Mesothelial cell of epicardium (in vitro differentiated cells): ENCODE measurements at regions not wholly inside any gene's neighbourhood (a gene's known extent, or its start where the extent isn't known, plus 50 kb on each side); places are given as distances from the start of the nearest gene placed in this dataset.

ENCODE experiments used
- DNase-seq, 2 experiments: peaks; one replicate each; pipeline ENCODE4 v3.0.0; 2021; ENCODE audit warnings: low spot score in 2 of 2; ENCODE audit not compliant: unreplicated experiment in 2 of 2
- H3K27ac Mint-ChIP-seq: 2 replicates; pipeline ENCODE4 v1.8.0; 2021; ENCODE audit warnings: mixed read lengths
- H3K27me3 Mint-ChIP-seq: 2 replicates; pipeline ENCODE4 v1.8.0; 2021; ENCODE audit warnings: low read depth, mixed read lengths
- H3K36me3 Mint-ChIP-seq: 2 replicates; pipeline ENCODE4 v1.8.0; 2021; ENCODE audit warnings: mixed read lengths
- H3K4me1 Mint-ChIP-seq: 2 replicates; pipeline ENCODE4 v1.8.0; 2021; ENCODE audit warnings: mixed read lengths
- H3K4me3 Mint-ChIP-seq: 2 replicates; pipeline ENCODE4 v1.8.0; 2021; ENCODE audit warnings: mild to moderate bottlenecking, moderate library complexity, mixed read lengths
- H3K9me3 Mint-ChIP-seq: 2 replicates; pipeline ENCODE4 v1.8.0; 2021; ENCODE audit warnings: mixed read lengths
- TF ChIP-seq, protein P1 (sequence below): fragments of 200-600 bp; sonication (generic); IDR thresholded peaks from one replicate; pipeline ENCODE4 v1.5.0; 2021; ENCODE audit warnings: antibody characterized with exemption; ENCODE audit not compliant: unreplicated experiment

DNA sequence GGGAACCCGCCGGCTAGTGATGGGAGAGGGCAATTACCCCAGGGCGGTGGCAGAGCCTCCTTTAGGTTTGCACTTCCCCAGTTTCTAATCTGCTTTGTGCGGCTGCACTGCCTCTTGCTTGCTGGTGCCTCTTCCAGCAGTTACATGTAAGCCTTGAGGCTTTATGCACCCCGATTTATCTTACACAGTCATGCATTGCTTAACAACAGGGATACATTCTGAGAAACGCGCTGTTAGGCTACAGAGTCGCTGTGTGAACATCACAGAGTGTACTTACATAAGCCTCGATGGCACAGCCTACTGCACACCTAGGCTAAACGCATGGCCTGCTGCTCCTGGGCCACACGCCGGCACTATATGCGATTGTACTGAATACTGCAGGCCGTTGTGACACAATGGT lies 155.6 kb upstream of the MKI67 start:
- H3K36me3 Mint-ChIP-seq: no peaks in the 10 kb centered on the region
- peaks cover 3% of the 10 kb centered on the region for H3K4me1 Mint-ChIP-seq
- TF ChIP-seq, protein P1, sequence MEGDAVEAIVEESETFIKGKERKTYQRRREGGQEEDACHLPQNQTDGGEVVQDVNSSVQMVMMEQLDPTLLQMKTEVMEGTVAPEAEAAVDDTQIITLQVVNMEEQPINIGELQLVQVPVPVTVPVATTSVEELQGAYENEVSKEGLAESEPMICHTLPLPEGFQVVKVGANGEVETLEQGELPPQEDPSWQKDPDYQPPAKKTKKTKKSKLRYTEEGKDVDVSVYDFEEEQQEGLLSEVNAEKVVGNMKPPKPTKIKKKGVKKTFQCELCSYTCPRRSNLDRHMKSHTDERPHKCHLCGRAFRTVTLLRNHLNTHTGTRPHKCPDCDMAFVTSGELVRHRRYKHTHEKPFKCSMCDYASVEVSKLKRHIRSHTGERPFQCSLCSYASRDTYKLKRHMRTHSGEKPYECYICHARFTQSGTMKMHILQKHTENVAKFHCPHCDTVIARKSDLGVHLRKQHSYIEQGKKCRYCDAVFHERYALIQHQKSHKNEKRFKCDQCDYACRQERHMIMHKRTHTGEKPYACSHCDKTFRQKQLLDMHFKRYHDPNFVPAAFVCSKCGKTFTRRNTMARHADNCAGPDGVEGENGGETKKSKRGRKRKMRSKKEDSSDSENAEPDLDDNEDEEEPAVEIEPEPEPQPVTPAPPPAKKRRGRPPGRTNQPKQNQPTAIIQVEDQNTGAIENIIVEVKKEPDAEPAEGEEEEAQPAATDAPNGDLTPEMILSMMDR: no peak
- no peak overlapping the region for H3K4me3 Mint-ChIP-seq
- no peaks in the 10 kb centered on the region for H3K9me3 Mint-ChIP-seq
- no peak overlapping the region for H3K27ac Mint-ChIP-seq
- H3K27me3 Mint-ChIP-seq: peaks cover 67% of the 10 kb centered on the region
- DNase-seq: no peak

DNA sequence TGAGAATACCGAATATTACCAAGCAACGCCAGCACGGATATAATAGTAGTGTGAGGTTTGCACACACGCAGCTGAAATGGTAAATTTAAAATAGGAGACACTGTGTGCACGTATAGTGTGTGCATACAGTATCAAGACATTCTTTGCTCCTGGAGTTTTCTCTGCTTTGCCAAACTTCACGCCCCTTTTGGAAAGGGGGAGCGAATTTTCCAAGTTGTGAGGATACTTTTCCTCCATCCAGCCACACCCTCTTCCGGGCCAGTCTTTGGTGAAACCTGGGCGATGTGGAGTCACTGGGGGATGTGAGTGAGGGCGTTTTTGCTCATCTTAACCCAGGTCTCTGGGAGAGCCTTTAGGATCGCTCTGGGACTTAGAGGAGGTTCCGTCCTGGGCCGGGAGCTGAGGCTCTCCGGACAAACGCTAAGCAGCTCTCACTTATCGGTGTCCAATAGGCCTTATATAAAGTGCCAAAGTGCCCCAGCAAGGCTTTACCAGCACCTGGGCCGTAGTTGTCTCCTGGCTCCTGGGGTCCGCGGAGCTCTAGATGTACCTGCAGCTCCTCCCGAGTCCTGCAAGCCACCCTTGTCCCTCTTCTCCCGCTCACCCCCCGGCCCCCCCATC lies 160.0 kb upstream of the MKI67 start:
- H3K27ac Mint-ChIP-seq: no peak overlapping the region
- H3K9me3 Mint-ChIP-seq: peaks cover 13% of the 10 kb centered on the region
- peak overlapping the region; percentile 20 for H3K4me3 Mint-ChIP-seq
- H3K27me3 Mint-ChIP-seq: peaks cover 77% of the 10 kb centered on the region
- peaks cover 4% of the 10 kb centered on the region for H3K4me1 Mint-ChIP-seq
- no peak for DNase-seq
- TF ChIP-seq, protein P1: no peak
- no peaks in the 10 kb centered on the region for H3K36me3 Mint-ChIP-seq

DNA sequence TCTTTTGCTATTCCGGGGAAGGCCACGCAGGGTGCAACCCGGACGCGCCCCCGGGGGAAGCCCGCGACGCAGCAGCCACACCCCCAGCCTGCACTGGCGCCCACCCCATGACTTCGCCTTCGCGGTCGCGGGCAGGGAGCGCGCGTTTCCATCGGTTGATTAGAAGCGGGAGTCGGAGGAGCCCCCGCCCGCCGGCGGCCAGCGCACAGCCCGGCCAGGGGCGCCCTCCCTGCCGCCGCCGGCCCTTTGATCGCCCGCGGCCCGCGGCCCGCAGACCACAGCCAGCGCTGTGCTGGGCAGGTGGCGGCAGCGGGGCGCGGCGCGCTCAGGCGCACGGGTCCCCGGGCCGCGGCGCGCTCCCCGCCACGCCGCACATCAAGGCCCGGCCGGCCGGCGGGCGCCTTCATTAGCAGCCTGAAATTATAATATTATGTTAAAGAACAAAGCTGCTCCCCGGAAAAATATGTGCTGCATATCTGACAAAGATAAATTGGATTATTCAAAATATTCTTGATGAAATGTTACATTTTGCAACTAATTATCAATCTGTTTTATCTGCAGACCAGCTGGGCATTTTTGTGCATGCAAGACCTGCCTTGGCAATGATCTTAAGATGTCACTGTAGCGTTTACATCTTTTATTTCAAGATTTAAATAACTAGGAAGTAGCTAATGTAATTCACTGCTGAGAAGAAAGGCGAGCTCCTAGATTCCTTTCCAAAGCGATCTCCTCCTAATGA lies 160.7 kb upstream of the MKI67 start:
- peak overlapping the region; percentile 42 for H3K4me3 Mint-ChIP-seq

DNA sequence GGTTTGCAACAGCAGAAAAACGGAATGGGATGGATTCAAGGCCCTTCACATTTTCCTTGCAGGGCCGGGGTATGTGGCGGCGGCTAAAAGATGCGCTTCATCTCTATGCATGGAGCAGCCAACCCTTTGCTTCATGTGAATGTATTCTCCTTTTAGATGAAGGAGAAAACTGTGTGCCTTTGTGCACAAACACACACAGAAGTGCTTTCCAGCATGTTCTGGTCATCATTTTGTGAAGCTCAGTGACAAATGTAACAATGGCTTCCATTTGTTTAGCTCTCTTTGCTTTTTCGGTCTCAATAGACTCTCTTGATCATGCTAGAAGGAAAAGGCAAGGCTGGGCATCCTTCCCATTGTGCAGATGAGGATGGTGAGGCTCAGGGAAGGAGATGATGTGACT lies 161.7 kb upstream of the MKI67 start:
- H3K27me3 Mint-ChIP-seq: peaks cover 88% of the 10 kb centered on the region
- no peak overlapping the region for H3K27ac Mint-ChIP-seq
- TF ChIP-seq, protein P1: no peak
- no peaks in the 10 kb centered on the region for H3K36me3 Mint-ChIP-seq
- peaks cover 4% of the 10 kb centered on the region for H3K4me1 Mint-ChIP-seq
- H3K4me3 Mint-ChIP-seq: peak overlapping the region; percentile 42
- peaks cover 15% of the 10 kb centered on the region for H3K9me3 Mint-ChIP-seq
- DNase-seq: no peak

More for the DNA sequence above, 160.7 kb upstream of the MKI67 start:
- no peaks in the 10 kb centered on the region for H3K36me3 Mint-ChIP-seq
- TF ChIP-seq, protein P1: no peak
- peaks cover 4% of the 10 kb centered on the region for H3K4me1 Mint-ChIP-seq
- H3K27ac Mint-ChIP-seq: no peak overlapping the region
- H3K9me3 Mint-ChIP-seq: peaks cover 15% of the 10 kb centered on the region
- peaks cover 81% of the 10 kb centered on the region for H3K27me3 Mint-ChIP-seq
- no peak for DNase-seq

DNA sequence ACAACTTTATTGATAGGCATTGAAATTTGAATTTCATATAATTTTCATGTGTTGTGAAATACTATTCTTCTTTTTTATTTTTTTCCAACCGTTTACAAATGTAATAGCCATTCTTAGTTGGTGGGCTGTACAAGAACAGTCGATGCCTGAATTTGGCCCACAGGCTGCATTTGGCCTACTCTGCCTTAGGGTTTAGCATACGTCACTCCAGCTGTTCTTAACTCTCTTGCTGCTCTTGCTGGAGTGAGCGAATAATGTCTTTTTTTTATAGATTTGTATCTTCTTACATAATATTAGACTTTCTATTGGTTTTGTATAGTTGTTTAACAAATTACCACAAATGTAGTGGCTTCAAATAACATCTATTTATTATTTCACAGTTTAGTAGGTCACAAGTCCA lies 163.4 kb upstream of the MKI67 start:
- Mint-ChIP-seq H3K27me3 (peaks cover 75% of the 10 kb centered on the region), H3K36me3 (no peaks in the 10 kb centered on the region), H3K9me3 (peaks cover 15% of the 10 kb centered on the region), H3K4me1 (peaks cover 4% of the 10 kb centered on the region), H3K27ac (no peak overlapping the region), H3K4me3 (no peak overlapping the region)
- TF ChIP-seq, protein P1: no peak
- no peak for DNase-seq
